ENCODE measurements at regions not wholly inside any gene's neighbourhood (a gene's known extent, or its start where the extent isn't known, plus 50 kb on each side); places are given as distances from the start of the nearest gene placed in this dataset.

DNA sequence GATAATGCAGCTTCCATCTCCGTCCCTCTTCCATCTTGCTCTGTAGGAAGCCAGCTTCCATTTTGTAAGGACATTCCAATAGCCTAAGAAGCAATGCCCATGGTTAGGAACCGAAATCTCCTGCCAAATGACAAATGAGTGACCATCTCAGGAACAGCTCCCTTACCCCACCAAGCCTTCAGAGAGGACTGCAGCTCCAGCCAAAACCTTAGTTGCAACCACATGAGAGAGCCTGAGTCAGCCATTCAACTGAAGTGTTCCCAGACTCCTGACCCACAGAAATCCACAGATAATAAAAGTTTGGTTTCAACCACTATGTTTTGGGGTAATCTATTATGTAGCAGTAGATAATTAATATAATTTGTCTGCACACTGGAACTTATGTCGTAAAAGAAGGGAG is 51.7 kb upstream of the LDLRAD3 start:
- TF ChIP-seq, protein P1, sequence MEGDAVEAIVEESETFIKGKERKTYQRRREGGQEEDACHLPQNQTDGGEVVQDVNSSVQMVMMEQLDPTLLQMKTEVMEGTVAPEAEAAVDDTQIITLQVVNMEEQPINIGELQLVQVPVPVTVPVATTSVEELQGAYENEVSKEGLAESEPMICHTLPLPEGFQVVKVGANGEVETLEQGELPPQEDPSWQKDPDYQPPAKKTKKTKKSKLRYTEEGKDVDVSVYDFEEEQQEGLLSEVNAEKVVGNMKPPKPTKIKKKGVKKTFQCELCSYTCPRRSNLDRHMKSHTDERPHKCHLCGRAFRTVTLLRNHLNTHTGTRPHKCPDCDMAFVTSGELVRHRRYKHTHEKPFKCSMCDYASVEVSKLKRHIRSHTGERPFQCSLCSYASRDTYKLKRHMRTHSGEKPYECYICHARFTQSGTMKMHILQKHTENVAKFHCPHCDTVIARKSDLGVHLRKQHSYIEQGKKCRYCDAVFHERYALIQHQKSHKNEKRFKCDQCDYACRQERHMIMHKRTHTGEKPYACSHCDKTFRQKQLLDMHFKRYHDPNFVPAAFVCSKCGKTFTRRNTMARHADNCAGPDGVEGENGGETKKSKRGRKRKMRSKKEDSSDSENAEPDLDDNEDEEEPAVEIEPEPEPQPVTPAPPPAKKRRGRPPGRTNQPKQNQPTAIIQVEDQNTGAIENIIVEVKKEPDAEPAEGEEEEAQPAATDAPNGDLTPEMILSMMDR (IDR thresholded peaks at IDR 0.05): no peak
- no peak for TF ChIP-seq POLR2A (IDR thresholded peaks at IDR 0.05)
